Liver (tissue), 3 donors: ENCODE measurements at regions not wholly inside any gene's neighbourhood (a gene's known extent, or its start where the extent isn't known, plus 50 kb on each side); places are given as distances from the start of the nearest gene placed in this dataset.

Source experiments
- RAD21 ChIP-seq, 2 donors: IDR thresholded peaks; 2 replicates each; pipeline ENCODE4 v1.6.1; 2016; ENCODE audit warnings: antibody characterized with exemption in 2 of 2, mild to moderate bottlenecking in 2 of 2
- TF ChIP-seq, protein P1 (sequence below): IDR thresholded peaks from 2 replicates; pipeline ENCODE4 v1.6.1; 2016; ENCODE audit warnings: antibody characterized with exemption
- TF ChIP-seq, protein P2 (sequence below): fragments of 150-350 bp; IDR thresholded peaks from 2 replicates; pipeline ENCODE4 v1.5.1; 2017; ENCODE audit warnings: improper control_type of control experiment, low read depth, low read length; ENCODE audit not compliant: missing input control
- TF ChIP-seq, protein P3 (sequence below): IDR thresholded peaks from 2 replicates; pipeline ENCODE4 v1.6.1; 2016; ENCODE audit warnings: antibody characterized with exemption, mild to moderate bottlenecking
- donor health status: healthy.
- donor health status: healthy.

GRCh38 chr14:34348592-34348991, 113.4 kb downstream of the SPTSSA start:
- TF ChIP-seq, protein P1, sequence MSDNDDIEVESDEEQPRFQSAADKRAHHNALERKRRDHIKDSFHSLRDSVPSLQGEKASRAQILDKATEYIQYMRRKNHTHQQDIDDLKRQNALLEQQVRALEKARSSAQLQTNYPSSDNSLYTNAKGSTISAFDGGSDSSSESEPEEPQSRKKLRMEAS, result no peak
- TF ChIP-seq, protein P2, sequence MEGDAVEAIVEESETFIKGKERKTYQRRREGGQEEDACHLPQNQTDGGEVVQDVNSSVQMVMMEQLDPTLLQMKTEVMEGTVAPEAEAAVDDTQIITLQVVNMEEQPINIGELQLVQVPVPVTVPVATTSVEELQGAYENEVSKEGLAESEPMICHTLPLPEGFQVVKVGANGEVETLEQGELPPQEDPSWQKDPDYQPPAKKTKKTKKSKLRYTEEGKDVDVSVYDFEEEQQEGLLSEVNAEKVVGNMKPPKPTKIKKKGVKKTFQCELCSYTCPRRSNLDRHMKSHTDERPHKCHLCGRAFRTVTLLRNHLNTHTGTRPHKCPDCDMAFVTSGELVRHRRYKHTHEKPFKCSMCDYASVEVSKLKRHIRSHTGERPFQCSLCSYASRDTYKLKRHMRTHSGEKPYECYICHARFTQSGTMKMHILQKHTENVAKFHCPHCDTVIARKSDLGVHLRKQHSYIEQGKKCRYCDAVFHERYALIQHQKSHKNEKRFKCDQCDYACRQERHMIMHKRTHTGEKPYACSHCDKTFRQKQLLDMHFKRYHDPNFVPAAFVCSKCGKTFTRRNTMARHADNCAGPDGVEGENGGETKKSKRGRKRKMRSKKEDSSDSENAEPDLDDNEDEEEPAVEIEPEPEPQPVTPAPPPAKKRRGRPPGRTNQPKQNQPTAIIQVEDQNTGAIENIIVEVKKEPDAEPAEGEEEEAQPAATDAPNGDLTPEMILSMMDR, result no peak
- no peak for TF ChIP-seq RAD21 (IDR thresholded peaks at IDR 0.05)
- TF ChIP-seq, protein P3, sequence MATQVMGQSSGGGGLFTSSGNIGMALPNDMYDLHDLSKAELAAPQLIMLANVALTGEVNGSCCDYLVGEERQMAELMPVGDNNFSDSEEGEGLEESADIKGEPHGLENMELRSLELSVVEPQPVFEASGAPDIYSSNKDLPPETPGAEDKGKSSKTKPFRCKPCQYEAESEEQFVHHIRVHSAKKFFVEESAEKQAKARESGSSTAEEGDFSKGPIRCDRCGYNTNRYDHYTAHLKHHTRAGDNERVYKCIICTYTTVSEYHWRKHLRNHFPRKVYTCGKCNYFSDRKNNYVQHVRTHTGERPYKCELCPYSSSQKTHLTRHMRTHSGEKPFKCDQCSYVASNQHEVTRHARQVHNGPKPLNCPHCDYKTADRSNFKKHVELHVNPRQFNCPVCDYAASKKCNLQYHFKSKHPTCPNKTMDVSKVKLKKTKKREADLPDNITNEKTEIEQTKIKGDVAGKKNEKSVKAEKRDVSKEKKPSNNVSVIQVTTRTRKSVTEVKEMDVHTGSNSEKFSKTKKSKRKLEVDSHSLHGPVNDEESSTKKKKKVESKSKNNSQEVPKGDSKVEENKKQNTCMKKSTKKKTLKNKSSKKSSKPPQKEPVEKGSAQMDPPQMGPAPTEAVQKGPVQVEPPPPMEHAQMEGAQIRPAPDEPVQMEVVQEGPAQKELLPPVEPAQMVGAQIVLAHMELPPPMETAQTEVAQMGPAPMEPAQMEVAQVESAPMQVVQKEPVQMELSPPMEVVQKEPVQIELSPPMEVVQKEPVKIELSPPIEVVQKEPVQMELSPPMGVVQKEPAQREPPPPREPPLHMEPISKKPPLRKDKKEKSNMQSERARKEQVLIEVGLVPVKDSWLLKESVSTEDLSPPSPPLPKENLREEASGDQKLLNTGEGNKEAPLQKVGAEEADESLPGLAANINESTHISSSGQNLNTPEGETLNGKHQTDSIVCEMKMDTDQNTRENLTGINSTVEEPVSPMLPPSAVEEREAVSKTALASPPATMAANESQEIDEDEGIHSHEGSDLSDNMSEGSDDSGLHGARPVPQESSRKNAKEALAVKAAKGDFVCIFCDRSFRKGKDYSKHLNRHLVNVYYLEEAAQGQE, result no peak
